ENCODE measurements at regions not wholly inside any gene's neighbourhood (a gene's known extent, or its start where the extent isn't known, plus 50 kb on each side); places are given as distances from the start of the nearest gene placed in this dataset.

GRCh38 chr3:34067536-34068051 lies 269.2 kb downstream of the PDCD6IP start:
- no peaks in the 10 kb centered on the region for H3K27me3 ChIP-seq (ENCODE audit: control insufficient read depth in 3 of 3, insufficient read depth in 3 of 3, low read length in 3 of 3)
- H3K4me1 ChIP-seq (ENCODE audit: control insufficient read depth in 3 of 3, insufficient read depth in 2 of 3, low read depth in 1 of 3, low read length in 2 of 3): no peaks in the 10 kb centered on the region
- H3K36me3 ChIP-seq (ENCODE audit: control insufficient read depth in 3 of 3, insufficient read depth in 2 of 3, low read depth in 1 of 3, low read length in 3 of 3): no peaks in the 10 kb centered on the region
- H3K4me3 ChIP-seq (ENCODE audit: low read depth in 1 of 3, low read length in 3 of 3): no peak overlapping the region
- no peaks in the 10 kb centered on the region for H3K9me3 ChIP-seq (ENCODE audit: control insufficient read depth in 2 of 2, insufficient read depth in 1 of 2, low read depth in 1 of 2, low read length in 1 of 2)
- no peak overlapping the region for H3K27ac ChIP-seq (ENCODE audit: low read depth in 1 of 3, low read length in 2 of 3)
- FAIRE-seq: no peak
- 73 to 75% (median 75%) methylated on average over 5 of the region's 5 CpGs for WGBS, 3 donors
- no peak for DNase-seq

- Histone ChIP-seq H3K4me3 (ENCODE audit: low read depth in 1 of 3, low read length in 3 of 3) (no peak overlapping the region), H3K4me1 (ENCODE audit: control insufficient read depth in 3 of 3, insufficient read depth in 2 of 3, low read depth in 1 of 3, low read length in 2 of 3) (no peaks in the 10 kb centered on the region), H3K36me3 (ENCODE audit: control insufficient read depth in 3 of 3, insufficient read depth in 2 of 3, low read depth in 1 of 3, low read length in 3 of 3) (no peaks in the 10 kb centered on the region), H3K27ac (ENCODE audit: low read depth in 1 of 3, low read length in 2 of 3) (no peak overlapping the region), H3K9me3 (ENCODE audit: control insufficient read depth in 2 of 2, insufficient read depth in 1 of 2, low read depth in 1 of 2, low read length in 1 of 2) (no peaks in the 10 kb centered on the region), H3K27me3 (ENCODE audit: control insufficient read depth in 3 of 3, insufficient read depth in 3 of 3, low read length in 3 of 3) (no peaks in the 10 kb centered on the region)
- no peak for FAIRE-seq
- 66 to 82% (median 72%) methylated on average over 7 of the region's 7 CpGs for WGBS, 3 donors
- no peak for DNase-seq
Measured at GRCh38 chr3:34068505-34068904, 270.1 kb downstream of the PDCD6IP start.

- Histone ChIP-seq H3K27me3 (ENCODE audit: control insufficient read depth in 3 of 3, insufficient read depth in 3 of 3, low read length in 3 of 3) (no peaks in the 10 kb centered on the region), H3K9me3 (ENCODE audit: control insufficient read depth in 2 of 2, insufficient read depth in 1 of 2, low read depth in 1 of 2, low read length in 1 of 2) (peaks cover 0 to 1% of the 10 kb centered on the region in 2 donors), H3K27ac (ENCODE audit: low read depth in 1 of 3, low read length in 2 of 3) (no peak overlapping the region), H3K4me1 (ENCODE audit: control insufficient read depth in 3 of 3, insufficient read depth in 2 of 3, low read depth in 1 of 3, low read length in 2 of 3) (no peaks in the 10 kb centered on the region), H3K4me3 (ENCODE audit: low read depth in 1 of 3, low read length in 3 of 3) (no peak overlapping the region), H3K36me3 (ENCODE audit: control insufficient read depth in 3 of 3, insufficient read depth in 2 of 3, low read depth in 1 of 3, low read length in 3 of 3) (no peaks in the 10 kb centered on the region)
- 77 to 78% (median 78%) methylated on average over 6 of the region's 6 CpGs for WGBS, 3 donors
- FAIRE-seq (no peak), DNase-seq (no peak)
Measured at GRCh38 chr3:34070831-34071585, 272.6 kb downstream of the PDCD6IP start.

- FAIRE-seq (no peak), DNase-seq (no peak)
- 63 to 81% (median 70%) methylated on average over 2 of the region's 2 CpGs for whole genome bisulfite sequencing, 3 donors
Measured at GRCh38 chr3:34072297-34072696, 273.9 kb downstream of the PDCD6IP start.

GRCh38 chr3:34073111-34073510 lies 274.7 kb downstream of the PDCD6IP start:
- Histone ChIP-seq H3K27me3 (ENCODE audit: control insufficient read depth in 3 of 3, insufficient read depth in 3 of 3, low read length in 3 of 3) (no peaks in the 10 kb centered on the region), H3K9me3 (ENCODE audit: control insufficient read depth in 2 of 2, insufficient read depth in 1 of 2, low read depth in 1 of 2, low read length in 1 of 2) (peaks cover 0 to 6% of the 10 kb centered on the region in 2 donors), H3K27ac (ENCODE audit: low read depth in 1 of 3, low read length in 2 of 3) (no peak overlapping the region), H3K36me3 (ENCODE audit: control insufficient read depth in 3 of 3, insufficient read depth in 2 of 3, low read depth in 1 of 3, low read length in 3 of 3) (no peaks in the 10 kb centered on the region), H3K4me3 (ENCODE audit: low read depth in 1 of 3, low read length in 3 of 3) (no peak overlapping the region), H3K4me1 (ENCODE audit: control insufficient read depth in 3 of 3, insufficient read depth in 2 of 3, low read depth in 1 of 3, low read length in 2 of 3) (no peaks in the 10 kb centered on the region)
- FAIRE-seq: no peak
- no peak for DNase-seq

More at GRCh38 chr3:34072297-34072696, 273.9 kb downstream of the PDCD6IP start:
- H3K9me3 ChIP-seq (ENCODE audit: control insufficient read depth in 2 of 2, insufficient read depth in 1 of 2, low read depth in 1 of 2, low read length in 1 of 2): peaks cover 0 to 6% of the 10 kb centered on the region in 2 donors
- no peaks in the 10 kb centered on the region for H3K27me3 ChIP-seq (ENCODE audit: control insufficient read depth in 3 of 3, insufficient read depth in 3 of 3, low read length in 3 of 3)
- no peak overlapping the region for H3K4me3 ChIP-seq (ENCODE audit: low read depth in 1 of 3, low read length in 3 of 3)
- no peaks in the 10 kb centered on the region for H3K4me1 ChIP-seq (ENCODE audit: control insufficient read depth in 3 of 3, insufficient read depth in 2 of 3, low read depth in 1 of 3, low read length in 2 of 3)
- H3K27ac ChIP-seq (ENCODE audit: low read depth in 1 of 3, low read length in 2 of 3): no peak overlapping the region
- H3K36me3 ChIP-seq (ENCODE audit: control insufficient read depth in 3 of 3, insufficient read depth in 2 of 3, low read depth in 1 of 3, low read length in 3 of 3): no peaks in the 10 kb centered on the region

GRCh38 chr3:34073961-34074360 lies 275.5 kb downstream of the PDCD6IP start:
- no peak overlapping the region for H3K4me3 ChIP-seq (ENCODE audit: low read depth in 1 of 3, low read length in 3 of 3)
- DNase-seq (no peak), FAIRE-seq (no peak)
- no peaks in the 10 kb centered on the region for H3K4me1 ChIP-seq (ENCODE audit: control insufficient read depth in 3 of 3, insufficient read depth in 2 of 3, low read depth in 1 of 3, low read length in 2 of 3)
- no peaks in the 10 kb centered on the region for H3K36me3 ChIP-seq (ENCODE audit: control insufficient read depth in 3 of 3, insufficient read depth in 2 of 3, low read depth in 1 of 3, low read length in 3 of 3)
- no peaks in the 10 kb centered on the region for H3K27me3 ChIP-seq (ENCODE audit: control insufficient read depth in 3 of 3, insufficient read depth in 3 of 3, low read length in 3 of 3)
- WGBS, 3 donors: 89 to 97% (median 97%) methylated on average over 1 of the region's 1 CpG
- H3K27ac ChIP-seq (ENCODE audit: low read depth in 1 of 3, low read length in 2 of 3): no peak overlapping the region
- peaks cover 0 to 6% of the 10 kb centered on the region in 2 donors for H3K9me3 ChIP-seq (ENCODE audit: control insufficient read depth in 2 of 2, insufficient read depth in 1 of 2, low read depth in 1 of 2, low read length in 1 of 2)

- FAIRE-seq: no peak
- H3K4me1 ChIP-seq (ENCODE audit: control insufficient read depth in 3 of 3, insufficient read depth in 2 of 3, low read depth in 1 of 3, low read length in 2 of 3): no peaks in the 10 kb centered on the region
- DNase-seq: no peak
Measured at GRCh38 chr3:34075975-34076374, 277.5 kb downstream of the PDCD6IP start.

GRCh38 chr3:34077417-34078195 lies 279.2 kb downstream of the PDCD6IP start:
- 78 to 82% (median 81%) methylated on average over 13 of the region's 13 CpGs for WGBS, 3 donors
- H3K27me3 ChIP-seq (ENCODE audit: control insufficient read depth in 3 of 3, insufficient read depth in 3 of 3, low read length in 3 of 3): no peaks in the 10 kb centered on the region
- FAIRE-seq (no peak), DNase-seq (no peak)
- no peaks in the 10 kb centered on the region for H3K36me3 ChIP-seq (ENCODE audit: control insufficient read depth in 3 of 3, insufficient read depth in 2 of 3, low read depth in 1 of 3, low read length in 3 of 3)
- H3K4me1 ChIP-seq (ENCODE audit: control insufficient read depth in 3 of 3, insufficient read depth in 2 of 3, low read depth in 1 of 3, low read length in 2 of 3): no peaks in the 10 kb centered on the region
- H3K27ac ChIP-seq (ENCODE audit: low read depth in 1 of 3, low read length in 2 of 3): no peak overlapping the region
- no peak overlapping the region for H3K4me3 ChIP-seq (ENCODE audit: low read depth in 1 of 3, low read length in 3 of 3)
- peaks cover 0 to 6% of the 10 kb centered on the region in 2 donors for H3K9me3 ChIP-seq (ENCODE audit: control insufficient read depth in 2 of 2, insufficient read depth in 1 of 2, low read depth in 1 of 2, low read length in 1 of 2)

More at GRCh38 chr3:34075975-34076374, 277.5 kb downstream of the PDCD6IP start:
- peaks cover 0 to 6% of the 10 kb centered on the region in 2 donors for H3K9me3 ChIP-seq (ENCODE audit: control insufficient read depth in 2 of 2, insufficient read depth in 1 of 2, low read depth in 1 of 2, low read length in 1 of 2)
- H3K4me3 ChIP-seq (ENCODE audit: low read depth in 1 of 3, low read length in 3 of 3): no peak overlapping the region
- 86 to 92% (median 90%) methylated on average over 8 of the region's 8 CpGs for WGBS, 3 donors
- no peaks in the 10 kb centered on the region for H3K27me3 ChIP-seq (ENCODE audit: control insufficient read depth in 3 of 3, insufficient read depth in 3 of 3, low read length in 3 of 3)
- no peaks in the 10 kb centered on the region for H3K36me3 ChIP-seq (ENCODE audit: control insufficient read depth in 3 of 3, insufficient read depth in 2 of 3, low read depth in 1 of 3, low read length in 3 of 3)
- H3K27ac ChIP-seq (ENCODE audit: low read depth in 1 of 3, low read length in 2 of 3): no peak overlapping the region

Data from small intestine (tissue), 7 donors.